ENCODE measurements at regions not wholly inside any gene's neighbourhood (a gene's known extent, or its start where the extent isn't known, plus 50 kb on each side); places are given as distances from the start of the nearest gene placed in this dataset.

DNA sequence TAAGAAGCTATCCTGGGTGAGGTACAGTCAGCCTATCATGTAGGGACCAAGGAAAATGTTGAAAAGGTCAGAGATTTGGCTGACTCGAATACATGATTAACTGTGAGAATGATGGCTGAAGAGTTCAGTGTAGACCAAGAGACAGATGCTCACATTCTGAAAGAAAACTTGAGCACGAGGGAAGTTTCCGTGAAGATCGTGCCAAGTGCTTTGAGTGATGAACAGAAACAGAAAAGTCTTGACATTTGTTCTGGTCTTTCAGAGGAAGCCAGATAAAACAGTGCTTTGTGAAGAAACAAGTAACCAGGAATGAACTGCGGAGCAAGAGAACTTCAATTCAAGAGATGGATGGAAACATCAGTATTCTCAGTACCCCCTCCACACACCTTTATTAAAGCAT is 500.3 kb upstream of the SMIM21 start:
- DNase-seq (ENCODE audit: low read depth in 1 of 2, low spot score in 1 of 2) = no peak
- no peak overlapping the region for H3K27ac ChIP-seq (replicated peaks)

DNA sequence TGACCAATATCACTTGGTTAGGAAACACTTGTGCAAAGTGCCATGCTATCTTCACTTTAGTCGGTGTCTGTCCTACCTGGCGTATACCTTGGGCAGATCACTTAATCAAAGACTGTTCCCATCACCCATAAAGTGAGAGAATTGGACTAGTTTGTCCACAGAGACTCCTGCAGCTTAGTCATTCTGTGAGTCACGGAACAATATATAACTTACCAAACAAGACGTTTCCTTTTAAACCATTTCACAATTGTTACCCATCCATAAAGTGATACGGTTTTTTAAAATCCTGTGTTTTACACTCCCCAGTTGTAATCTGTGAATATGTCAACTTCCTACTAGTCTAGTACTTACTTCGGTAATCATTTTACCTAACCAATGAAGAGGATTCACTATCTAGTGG is 499.3 kb upstream of the SMIM21 start:
- DNase-seq (ENCODE audit: low read depth in 1 of 2, low spot score in 1 of 2) = no peak
- TF ChIP-seq, protein P1, sequence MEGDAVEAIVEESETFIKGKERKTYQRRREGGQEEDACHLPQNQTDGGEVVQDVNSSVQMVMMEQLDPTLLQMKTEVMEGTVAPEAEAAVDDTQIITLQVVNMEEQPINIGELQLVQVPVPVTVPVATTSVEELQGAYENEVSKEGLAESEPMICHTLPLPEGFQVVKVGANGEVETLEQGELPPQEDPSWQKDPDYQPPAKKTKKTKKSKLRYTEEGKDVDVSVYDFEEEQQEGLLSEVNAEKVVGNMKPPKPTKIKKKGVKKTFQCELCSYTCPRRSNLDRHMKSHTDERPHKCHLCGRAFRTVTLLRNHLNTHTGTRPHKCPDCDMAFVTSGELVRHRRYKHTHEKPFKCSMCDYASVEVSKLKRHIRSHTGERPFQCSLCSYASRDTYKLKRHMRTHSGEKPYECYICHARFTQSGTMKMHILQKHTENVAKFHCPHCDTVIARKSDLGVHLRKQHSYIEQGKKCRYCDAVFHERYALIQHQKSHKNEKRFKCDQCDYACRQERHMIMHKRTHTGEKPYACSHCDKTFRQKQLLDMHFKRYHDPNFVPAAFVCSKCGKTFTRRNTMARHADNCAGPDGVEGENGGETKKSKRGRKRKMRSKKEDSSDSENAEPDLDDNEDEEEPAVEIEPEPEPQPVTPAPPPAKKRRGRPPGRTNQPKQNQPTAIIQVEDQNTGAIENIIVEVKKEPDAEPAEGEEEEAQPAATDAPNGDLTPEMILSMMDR (IDR thresholded peaks at IDR 0.05; ENCODE audit: insufficient read depth, low read length) = no peak
- TF ChIP-seq POLR2AphosphoS5 (IDR thresholded peaks at IDR 0.05; ENCODE audit: low read depth) (no peak), GABPA (IDR thresholded peaks at IDR 0.05; ENCODE audit: low read depth) (no peak), SPI1 (IDR thresholded peaks at IDR 0.05; ENCODE audit: borderline replicate concordance, low read depth) (no peak)
- TF ChIP-seq, protein P2, sequence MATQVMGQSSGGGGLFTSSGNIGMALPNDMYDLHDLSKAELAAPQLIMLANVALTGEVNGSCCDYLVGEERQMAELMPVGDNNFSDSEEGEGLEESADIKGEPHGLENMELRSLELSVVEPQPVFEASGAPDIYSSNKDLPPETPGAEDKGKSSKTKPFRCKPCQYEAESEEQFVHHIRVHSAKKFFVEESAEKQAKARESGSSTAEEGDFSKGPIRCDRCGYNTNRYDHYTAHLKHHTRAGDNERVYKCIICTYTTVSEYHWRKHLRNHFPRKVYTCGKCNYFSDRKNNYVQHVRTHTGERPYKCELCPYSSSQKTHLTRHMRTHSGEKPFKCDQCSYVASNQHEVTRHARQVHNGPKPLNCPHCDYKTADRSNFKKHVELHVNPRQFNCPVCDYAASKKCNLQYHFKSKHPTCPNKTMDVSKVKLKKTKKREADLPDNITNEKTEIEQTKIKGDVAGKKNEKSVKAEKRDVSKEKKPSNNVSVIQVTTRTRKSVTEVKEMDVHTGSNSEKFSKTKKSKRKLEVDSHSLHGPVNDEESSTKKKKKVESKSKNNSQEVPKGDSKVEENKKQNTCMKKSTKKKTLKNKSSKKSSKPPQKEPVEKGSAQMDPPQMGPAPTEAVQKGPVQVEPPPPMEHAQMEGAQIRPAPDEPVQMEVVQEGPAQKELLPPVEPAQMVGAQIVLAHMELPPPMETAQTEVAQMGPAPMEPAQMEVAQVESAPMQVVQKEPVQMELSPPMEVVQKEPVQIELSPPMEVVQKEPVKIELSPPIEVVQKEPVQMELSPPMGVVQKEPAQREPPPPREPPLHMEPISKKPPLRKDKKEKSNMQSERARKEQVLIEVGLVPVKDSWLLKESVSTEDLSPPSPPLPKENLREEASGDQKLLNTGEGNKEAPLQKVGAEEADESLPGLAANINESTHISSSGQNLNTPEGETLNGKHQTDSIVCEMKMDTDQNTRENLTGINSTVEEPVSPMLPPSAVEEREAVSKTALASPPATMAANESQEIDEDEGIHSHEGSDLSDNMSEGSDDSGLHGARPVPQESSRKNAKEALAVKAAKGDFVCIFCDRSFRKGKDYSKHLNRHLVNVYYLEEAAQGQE (IDR thresholded peaks at IDR 0.05; ENCODE audit: insufficient replicate concordance, low read depth) = no peak

More for the DNA sequence above, 500.3 kb upstream of the SMIM21 start:
- no peak overlapping the region for H3K4me3 ChIP-seq (replicated peaks; ENCODE audit: insufficient read depth, low read length)
- TF ChIP-seq GABPA (IDR thresholded peaks at IDR 0.05; ENCODE audit: low read depth) = no peak
- TF ChIP-seq, protein P1 (IDR thresholded peaks at IDR 0.05; ENCODE audit: insufficient read depth, low read length) = no peak
- no peak for TF ChIP-seq POLR2AphosphoS5 (IDR thresholded peaks at IDR 0.05; ENCODE audit: low read depth)
- TF ChIP-seq, protein P2 (IDR thresholded peaks at IDR 0.05; ENCODE audit: insufficient replicate concordance, low read depth) = no peak
- TF ChIP-seq SPI1 (IDR thresholded peaks at IDR 0.05; ENCODE audit: borderline replicate concordance, low read depth) = no peak
- no peaks in the 10 kb centered on the region for H3K27me3 ChIP-seq (ENCODE audit: insufficient read depth, poor library complexity, severe bottlenecking)

DNA sequence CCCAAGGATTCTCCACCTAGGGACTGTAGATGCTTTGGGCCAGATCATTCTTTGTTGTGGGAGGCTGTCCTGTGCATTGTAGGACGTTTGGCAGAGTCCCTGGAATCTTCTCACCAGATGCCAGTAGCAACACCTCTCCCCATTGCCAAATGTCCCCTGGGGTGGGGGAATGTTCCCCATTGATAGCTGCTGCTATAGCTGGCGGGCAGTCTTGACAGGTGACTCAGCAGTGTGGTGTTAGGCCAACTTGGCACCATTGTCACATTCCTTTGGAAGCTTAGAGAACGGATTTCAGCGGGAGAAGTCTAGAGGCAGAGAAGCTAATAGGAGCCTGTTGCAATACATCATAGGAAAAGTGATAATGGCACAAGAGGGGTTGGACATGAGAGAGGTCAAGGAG is 495.7 kb upstream of the SMIM21 start:
- peaks cover 4% of the 10 kb centered on the region for H3K27me3 ChIP-seq (ENCODE audit: insufficient read depth, poor library complexity, severe bottlenecking)
- TF ChIP-seq, protein P2 (IDR thresholded peaks at IDR 0.05; ENCODE audit: insufficient replicate concordance, low read depth) = no peak
- TF ChIP-seq GABPA (IDR thresholded peaks at IDR 0.05; ENCODE audit: low read depth) (no peak), POLR2AphosphoS5 (IDR thresholded peaks at IDR 0.05; ENCODE audit: low read depth) (no peak), SPI1 (IDR thresholded peaks at IDR 0.05; ENCODE audit: borderline replicate concordance, low read depth) (no peak)
- TF ChIP-seq, protein P1 (IDR thresholded peaks at IDR 0.05; ENCODE audit: insufficient read depth, low read length) = no peak
- no peak for DNase-seq (ENCODE audit: low read depth in 1 of 2, low spot score in 1 of 2)
- no peak overlapping the region for H3K27ac ChIP-seq (replicated peaks)
- H3K4me3 ChIP-seq (replicated peaks; ENCODE audit: insufficient read depth, low read length) = no peak overlapping the region

More for the DNA sequence above, 499.3 kb upstream of the SMIM21 start:
- Histone ChIP-seq H3K27me3 (ENCODE audit: insufficient read depth, poor library complexity, severe bottlenecking) (no peaks in the 10 kb centered on the region), H3K4me3 (replicated peaks; ENCODE audit: insufficient read depth, low read length) (no peak overlapping the region), H3K27ac (replicated peaks) (no peak overlapping the region)

All from HL-60 (cell line).